Stomach smooth muscle (tissue), 2 donors: ENCODE measurements at regions not wholly inside any gene's neighbourhood (a gene's known extent, or its start where the extent isn't known, plus 50 kb on each side); places are given as distances from the start of the nearest gene placed in this dataset.

Source experiments
- H3K27ac ChIP-seq: one replicate; pipeline ENCODE4 v1.7.0; 2013; ENCODE audit warnings: mild to moderate bottlenecking, low read length, inconsistent platforms
- H3K27me3 ChIP-seq, 2 donors: one replicate each; pipeline ENCODE4 v1.7.0; 2013; ENCODE audit warnings: low read length in 2 of 2; ENCODE audit not compliant: insufficient read depth in 2 of 2, control insufficient read depth in 1 of 2
- H3K36me3 ChIP-seq, 2 donors: one replicate each; pipeline ENCODE4 v1.7.0; 2013; ENCODE audit warnings: low read length in 2 of 2; ENCODE audit not compliant: control insufficient read depth in 2 of 2, insufficient read depth in 2 of 2
- H3K4me1 ChIP-seq: one replicate; pipeline ENCODE4 v1.7.0; 2013; ENCODE audit warnings: low read length; ENCODE audit not compliant: control insufficient read depth, insufficient read depth
- H3K4me3 ChIP-seq, 2 donors: one replicate each; pipeline ENCODE4 v1.7.0; 2013; ENCODE audit warnings: low read length in 2 of 2
- H3K9ac ChIP-seq, 2 donors: one replicate each; pipeline ENCODE4 v1.7.0; 2013; ENCODE audit warnings: low read length in 2 of 2, mild to moderate bottlenecking in 1 of 2
- H3K9me3 ChIP-seq, 2 donors: one replicate each; pipeline ENCODE4 v1.7.0; 2013; ENCODE audit warnings: low read length in 2 of 2; ENCODE audit not compliant: control insufficient read depth in 2 of 2
- donor health status: healthy.
- donor health status: Pancreatic carcinoma.

- Histone ChIP-seq H3K36me3 (no peaks in the 10 kb centered on the region), H3K9me3 (peaks cover 8 to 12% of the 10 kb centered on the region in 2 donors), H3K27me3 (peaks cover 0 to 9% of the 10 kb centered on the region in 2 donors), H3K9ac (no peak overlapping the region), H3K4me3 (no peak overlapping the region), H3K4me1 (no peaks in the 10 kb centered on the region), H3K27ac (no peak overlapping the region)
Measured at GRCh38 chr11:45457649-45458048, 171.5 kb upstream of the SYT13 start.

- H3K4me1 ChIP-seq, result no peaks in the 10 kb centered on the region
- peaks cover 8 to 12% of the 10 kb centered on the region in 2 donors for H3K9me3 ChIP-seq
- no peak overlapping the region for H3K9ac ChIP-seq
- no peak overlapping the region for H3K4me3 ChIP-seq
- peaks cover 0 to 9% of the 10 kb centered on the region in 2 donors for H3K27me3 ChIP-seq
- no peak overlapping the region for H3K27ac ChIP-seq
- H3K36me3 ChIP-seq, result no peaks in the 10 kb centered on the region
Measured at GRCh38 chr11:45456686-45457085, 170.5 kb upstream of the SYT13 start.

GRCh38 chr11:45455536-45455935, 169.4 kb upstream of the SYT13 start:
- no peak overlapping the region for H3K4me3 ChIP-seq
- H3K27ac ChIP-seq, result no peak overlapping the region
- H3K9ac ChIP-seq, result no peak overlapping the region
- no peaks in the 10 kb centered on the region for H3K36me3 ChIP-seq
- no peaks in the 10 kb centered on the region for H3K4me1 ChIP-seq
- H3K9me3 ChIP-seq, result peaks cover 8 to 12% of the 10 kb centered on the region in 2 donors
- H3K27me3 ChIP-seq, result peaks cover 0 to 9% of the 10 kb centered on the region in 2 donors

- Histone ChIP-seq H3K9ac (no peak overlapping the region), H3K27ac (no peak overlapping the region)
Measured at GRCh38 chr11:45454917-45455401, 168.8 kb upstream of the SYT13 start.

GRCh38 chr11:45453721-45454120, 167.6 kb upstream of the SYT13 start:
- Histone ChIP-seq H3K4me3 (no peak overlapping the region), H3K36me3 (no peaks in the 10 kb centered on the region), H3K4me1 (no peaks in the 10 kb centered on the region), H3K27me3 (peaks cover 0 to 4% of the 10 kb centered on the region in 2 donors), H3K27ac (no peak overlapping the region), H3K9ac (no peak overlapping the region), H3K9me3 (peaks cover 8 to 12% of the 10 kb centered on the region in 2 donors)

More at GRCh38 chr11:45454917-45455401, 168.8 kb upstream of the SYT13 start:
- Histone ChIP-seq H3K4me3 (no peak overlapping the region), H3K4me1 (no peaks in the 10 kb centered on the region), H3K36me3 (no peaks in the 10 kb centered on the region), H3K27me3 (peaks cover 0 to 6% of the 10 kb centered on the region in 2 donors), H3K9me3 (peaks cover 8 to 12% of the 10 kb centered on the region in 2 donors)

- no peak overlapping the region for H3K9ac ChIP-seq
- H3K27ac ChIP-seq, result no peak overlapping the region
- H3K36me3 ChIP-seq, result no peaks in the 10 kb centered on the region
- peaks cover 8 to 12% of the 10 kb centered on the region in 2 donors for H3K9me3 ChIP-seq
- no peak overlapping the region for H3K4me3 ChIP-seq
- peaks cover 0 to 4% of the 10 kb centered on the region in 2 donors for H3K27me3 ChIP-seq
- no peaks in the 10 kb centered on the region for H3K4me1 ChIP-seq
Measured at GRCh38 chr11:45451766-45452440, 165.8 kb upstream of the SYT13 start.

GRCh38 chr11:45450189-45450588, 164.0 kb upstream of the SYT13 start:
- Histone ChIP-seq H3K9ac (no peak overlapping the region), H3K27ac (no peak overlapping the region), H3K27me3 (peaks cover 4 to 5% of the 10 kb centered on the region in 2 donors), H3K4me3 (no peak overlapping the region), H3K36me3 (no peaks in the 10 kb centered on the region), H3K4me1 (no peaks in the 10 kb centered on the region), H3K9me3 (peaks cover 4 to 10% of the 10 kb centered on the region in 2 donors)

GRCh38 chr11:45449036-45449601, 163.0 kb upstream of the SYT13 start:
- Histone ChIP-seq H3K27me3 (peaks cover 10 to 12% of the 10 kb centered on the region in 2 donors), H3K27ac (no peak overlapping the region), H3K36me3 (no peaks in the 10 kb centered on the region), H3K9me3 (peaks cover 0 to under 1% of the 10 kb centered on the region in 2 donors), H3K9ac (no peak overlapping the region), H3K4me3 (no peak overlapping the region), H3K4me1 (no peaks in the 10 kb centered on the region)

GRCh38 chr11:45448561-45448960, 162.4 kb upstream of the SYT13 start:
- Histone ChIP-seq H3K9me3 (no peaks in the 10 kb centered on the region), H3K27me3 (peaks cover 10 to 12% of the 10 kb centered on the region in 2 donors), H3K9ac (no peak overlapping the region), H3K36me3 (no peaks in the 10 kb centered on the region), H3K27ac (no peak overlapping the region), H3K4me1 (no peaks in the 10 kb centered on the region), H3K4me3 (no peak overlapping the region)

- Histone ChIP-seq H3K4me3 (no peak overlapping the region), H3K27me3 (peaks cover 10 to 12% of the 10 kb centered on the region in 2 donors), H3K36me3 (no peaks in the 10 kb centered on the region), H3K9me3 (no peaks in the 10 kb centered on the region), H3K9ac (no peak overlapping the region), H3K4me1 (no peaks in the 10 kb centered on the region), H3K27ac (no peak overlapping the region)
Measured at GRCh38 chr11:45446998-45447397, 160.9 kb upstream of the SYT13 start.

- Histone ChIP-seq H3K36me3 (no peaks in the 10 kb centered on the region), H3K9me3 (no peaks in the 10 kb centered on the region), H3K9ac (no peak overlapping the region), H3K4me3 (no peak overlapping the region), H3K27me3 (peaks cover 10 to 12% of the 10 kb centered on the region in 2 donors), H3K27ac (no peak overlapping the region), H3K4me1 (no peaks in the 10 kb centered on the region)
Measured at GRCh38 chr11:45446434-45446833, 160.3 kb upstream of the SYT13 start.
